Spinal cord (tissue), 9 donors: ENCODE measurements at regions not wholly inside any gene's neighbourhood (a gene's known extent, or its start where the extent isn't known, plus 50 kb on each side); places are given as distances from the start of the nearest gene placed in this dataset.

Source experiments
- DNase-seq, 6 donors: peaks; one replicate each; pipeline versions ENCODE4 v3.0.0 to v3.0.0-alpha.2; 2013 to 2015; ENCODE audit warnings: low spot score in 6 of 6, low read depth in 4 of 6
- H3K27ac ChIP-seq: one replicate; pipeline ENCODE4 v1.5.1; 2013; ENCODE audit warnings: low read depth, low read length, control low read depth
- H3K27me3 ChIP-seq: one replicate; pipeline ENCODE4 v1.6.1; 2013; ENCODE audit warnings: low read length; ENCODE audit not compliant: control insufficient read depth, insufficient read depth
- H3K36me3 ChIP-seq: one replicate; pipeline ENCODE4 v1.6.1; 2013; ENCODE audit warnings: low read length; ENCODE audit not compliant: control insufficient read depth, insufficient read depth
- H3K4me1 ChIP-seq: one replicate; pipeline ENCODE4 v1.6.1; 2013; ENCODE audit warnings: low read length; ENCODE audit not compliant: control insufficient read depth, insufficient read depth
- H3K4me3 ChIP-seq: one replicate; pipeline ENCODE4 v1.5.1; 2013; ENCODE audit warnings: low read depth, low read length, control low read depth
- H3K9me3 ChIP-seq: one replicate; pipeline ENCODE4 v1.6.1; 2013; ENCODE audit warnings: low read length; ENCODE audit not compliant: control insufficient read depth, insufficient read depth
- WGBS: methylation state at CpG from one replicate; pipeline ENCODE4 v1.1.5; 2013; ENCODE audit warnings: missing lambda C conversion rate; ENCODE audit not compliant: insufficient coverage; 5-methylcytosine and 5-hydroxymethylcytosine counted together
- donor health status: healthy.

- WGBS = no CpG with 5 or more reads among the region's 2 CpGs
- no peaks in the 10 kb centered on the region for H3K36me3 ChIP-seq
- no peaks in the 10 kb centered on the region for H3K27me3 ChIP-seq
- H3K9me3 ChIP-seq = no peaks in the 10 kb centered on the region
- no peak overlapping the region for H3K4me3 ChIP-seq
- H3K27ac ChIP-seq = no peak overlapping the region
- DNase-seq = peak in 1 of 6 donors; percentile 57
- no peaks in the 10 kb centered on the region for H3K4me1 ChIP-seq
These were observed 364.4 kb upstream of the CYRIA start for GRCh38 chr2:17030047-17030446.

- 83% methylated on average over 1 of the region's 3 CpGs for WGBS
- H3K9me3 ChIP-seq = no peaks in the 10 kb centered on the region
These were observed 346.7 kb upstream of the CYRIA start for GRCh38 chr2:17012297-17012696.

GRCh38 chr2:17010104-17010503, 344.5 kb upstream of the CYRIA start:
- H3K9me3 ChIP-seq = no peaks in the 10 kb centered on the region
- no peaks in the 10 kb centered on the region for H3K27me3 ChIP-seq
- no peak overlapping the region for H3K27ac ChIP-seq
- H3K4me1 ChIP-seq = no peaks in the 10 kb centered on the region
- DNase-seq = no peak
- H3K4me3 ChIP-seq = no peak overlapping the region
- no CpG with 5 or more reads among the region's 2 CpGs for WGBS
- no peaks in the 10 kb centered on the region for H3K36me3 ChIP-seq

More at GRCh38 chr2:17012297-17012696, 346.7 kb upstream of the CYRIA start:
- DNase-seq = peak in 2 of 6 donors; percentile 5 to 45
- no peaks in the 10 kb centered on the region for H3K36me3 ChIP-seq
- H3K4me3 ChIP-seq = no peak overlapping the region
- no peaks in the 10 kb centered on the region for H3K4me1 ChIP-seq
- no peak overlapping the region for H3K27ac ChIP-seq
- no peaks in the 10 kb centered on the region for H3K27me3 ChIP-seq

GRCh38 chr2:17000184-17000482, 334.5 kb upstream of the CYRIA start:
- no peaks in the 10 kb centered on the region for H3K27me3 ChIP-seq
- peak in 1 of 6 donors; percentile 16 for DNase-seq
- no CpG with 5 or more reads among the region's 1 CpG for WGBS
- H3K4me1 ChIP-seq = no peaks in the 10 kb centered on the region
- H3K4me3 ChIP-seq = no peak overlapping the region
- H3K36me3 ChIP-seq = no peaks in the 10 kb centered on the region
- no peaks in the 10 kb centered on the region for H3K9me3 ChIP-seq
- H3K27ac ChIP-seq = no peak overlapping the region

GRCh38 chr2:16999347-17000183, 333.9 kb upstream of the CYRIA start:
- Histone ChIP-seq H3K4me1 (no peaks in the 10 kb centered on the region), H3K27ac (no peak overlapping the region), H3K9me3 (no peaks in the 10 kb centered on the region), H3K36me3 (no peaks in the 10 kb centered on the region), H3K27me3 (no peaks in the 10 kb centered on the region), H3K4me3 (no peak overlapping the region)
- DNase-seq = peak in 1 of 6 donors; percentile 25
- WGBS = no CpG with 5 or more reads among the region's 6 CpGs

GRCh38 chr2:16978301-16978700, 312.7 kb upstream of the CYRIA start:
- H3K4me1 ChIP-seq = no peaks in the 10 kb centered on the region
- no CpG with 5 or more reads among the region's 1 CpG for WGBS
- H3K4me3 ChIP-seq = no peak overlapping the region
- H3K9me3 ChIP-seq = no peaks in the 10 kb centered on the region
- no peaks in the 10 kb centered on the region for H3K36me3 ChIP-seq
- peak in 1 of 6 donors; percentile 15 for DNase-seq
- H3K27ac ChIP-seq = no peak overlapping the region
- H3K27me3 ChIP-seq = no peaks in the 10 kb centered on the region

GRCh38 chr2:16974688-16975087, 309.1 kb upstream of the CYRIA start:
- H3K27me3 ChIP-seq = no peaks in the 10 kb centered on the region
- H3K9me3 ChIP-seq = no peaks in the 10 kb centered on the region
- H3K4me3 ChIP-seq = no peak overlapping the region
- DNase-seq = no peak
- H3K36me3 ChIP-seq = no peaks in the 10 kb centered on the region
- H3K27ac ChIP-seq = no peak overlapping the region
- no peaks in the 10 kb centered on the region for H3K4me1 ChIP-seq

GRCh38 chr2:16973586-16974286, 308.1 kb upstream of the CYRIA start:
- Histone ChIP-seq H3K4me1 (no peaks in the 10 kb centered on the region), H3K36me3 (no peaks in the 10 kb centered on the region), H3K27ac (no peak overlapping the region), H3K27me3 (no peaks in the 10 kb centered on the region), H3K9me3 (no peaks in the 10 kb centered on the region), H3K4me3 (no peak overlapping the region)
- DNase-seq = peak in 2 of 6 donors; percentile 15 to 29
- WGBS = no CpG with 5 or more reads among the region's 2 CpGs

GRCh38 chr2:16972276-16972675, 306.6 kb upstream of the CYRIA start:
- Histone ChIP-seq H3K4me1 (no peaks in the 10 kb centered on the region), H3K9me3 (no peaks in the 10 kb centered on the region), H3K36me3 (no peaks in the 10 kb centered on the region), H3K27me3 (no peaks in the 10 kb centered on the region), H3K27ac (no peak overlapping the region), H3K4me3 (no peak overlapping the region)
- 94% methylated on average over 1 of the region's 1 CpG for WGBS
- DNase-seq = no peak

GRCh38 chr2:16971722-16972234, 306.1 kb upstream of the CYRIA start:
- Histone ChIP-seq H3K4me3 (no peak overlapping the region), H3K9me3 (no peaks in the 10 kb centered on the region), H3K27me3 (no peaks in the 10 kb centered on the region), H3K36me3 (no peaks in the 10 kb centered on the region), H3K27ac (no peak overlapping the region), H3K4me1 (no peaks in the 10 kb centered on the region)
- WGBS = 100% methylated on average over 2 of the region's 4 CpGs
- no peak for DNase-seq
